NCI-H226 (cell line): ENCODE measurements at regions not wholly inside any gene's neighbourhood (a gene's known extent, or its start where the extent isn't known, plus 50 kb on each side); places are given as distances from the start of the nearest gene placed in this dataset.
A peak's percentile ranks its signal among the peaks of the same experiment; 100 is the strongest.

Experiments used
- DNase-seq: peaks from one replicate; pipeline ENCODE4 v3.0.0-alpha.2; 2015

- peak; percentile 57 for DNase-seq
These were observed 460.4 kb upstream of the EEF2KMT start for GRCh38 chr16:5557966-5558365.

GRCh38 chr16:5557448-5557847 is 459.9 kb upstream of the EEF2KMT start:
- no peak for DNase-seq

- no peak for DNase-seq
These were observed 458.7 kb upstream of the EEF2KMT start for GRCh38 chr16:5556158-5556810.

- DNase-seq = peak; percentile 70
These were observed 454.3 kb upstream of the EEF2KMT start for GRCh38 chr16:5551909-5552308.

GRCh38 chr16:5549802-5550201 is 452.2 kb upstream of the EEF2KMT start:
- DNase-seq = no peak

GRCh38 chr16:5541356-5541755 is 443.8 kb upstream of the EEF2KMT start:
- no peak for DNase-seq

- DNase-seq = no peak
These were observed 439.8 kb upstream of the EEF2KMT start for GRCh38 chr16:5537347-5537746.

GRCh38 chr16:5533321-5533888 is 435.8 kb upstream of the EEF2KMT start:
- DNase-seq = no peak

- no peak for DNase-seq
These were observed 430.2 kb upstream of the EEF2KMT start for GRCh38 chr16:5527817-5528216.

GRCh38 chr16:5526826-5527225 is 429.2 kb upstream of the EEF2KMT start:
- DNase-seq = no peak

- DNase-seq = no peak
These were observed 426.2 kb upstream of the EEF2KMT start for GRCh38 chr16:5523829-5524228.

GRCh38 chr16:5516115-5516514 is 418.5 kb upstream of the EEF2KMT start:
- DNase-seq = peak; percentile 15

- no peak for DNase-seq
These were observed 414.4 kb upstream of the EEF2KMT start for GRCh38 chr16:5512014-5512413.

- no peak for DNase-seq
These were observed 413.3 kb upstream of the EEF2KMT start for GRCh38 chr16:5510819-5511370.

GRCh38 chr16:5509794-5510193 is 412.2 kb upstream of the EEF2KMT start:
- DNase-seq = peak; percentile 20

GRCh38 chr16:5509336-5509735 is 411.7 kb upstream of the EEF2KMT start:
- no peak for DNase-seq

- no peak for DNase-seq
These were observed 410.8 kb upstream of the EEF2KMT start for GRCh38 chr16:5508371-5508770.

- no peak for DNase-seq
These were observed 408.4 kb upstream of the EEF2KMT start for GRCh38 chr16:5506021-5506420.

- DNase-seq = no peak
These were observed 407.7 kb upstream of the EEF2KMT start for GRCh38 chr16:5505091-5505887.

- peak; percentile 91 for DNase-seq
These were observed 406.6 kb upstream of the EEF2KMT start for GRCh38 chr16:5504064-5504781.

- no peak for DNase-seq
These were observed 405.3 kb upstream of the EEF2KMT start for GRCh38 chr16:5502944-5503343.

GRCh38 chr16:5502467-5502869 is 404.9 kb upstream of the EEF2KMT start:
- peak; percentile 60 for DNase-seq

- no peak for DNase-seq
These were observed 402.9 kb upstream of the EEF2KMT start for GRCh38 chr16:5500526-5500925.
